Gastrocnemius medialis (tissue), 4 donors: ENCODE measurements at regions not wholly inside any gene's neighbourhood (a gene's known extent, or its start where the extent isn't known, plus 50 kb on each side); places are given as distances from the start of the nearest gene placed in this dataset.
"Not testable (repeated sequence)": the region's sequence is repeated elsewhere in the genome, so short reads cannot be mapped to it uniquely, and the experiment has no call there.

Experiments used
- CTCF ChIP-seq, 5 experiments: fragments of 450-650 bp in 3 of 5; fragments of 200-600 bp in 2 of 5; sonication (generic) in 2 of 5; IDR thresholded peaks in 4 of 5; conservative IDR thresholded peaks in 1 of 5; 1 replicate in 4 of 5; 2 replicates in 1 of 5; pipeline ENCODE4 v1.5.1; 2016 to 2019; ENCODE audit warnings: antibody characterized with exemption in 5 of 5, mild to moderate bottlenecking in 3 of 5, moderate library complexity in 3 of 5
- POLR2A ChIP-seq, 2 donors: fragments of 450-650 bp; IDR thresholded peaks; one replicate each; pipeline ENCODE4 v1.6.1; 2017; ENCODE audit warnings: antibody characterized with exemption in 2 of 2, mild to moderate bottlenecking in 2 of 2, moderate library complexity in 2 of 2

DNA sequence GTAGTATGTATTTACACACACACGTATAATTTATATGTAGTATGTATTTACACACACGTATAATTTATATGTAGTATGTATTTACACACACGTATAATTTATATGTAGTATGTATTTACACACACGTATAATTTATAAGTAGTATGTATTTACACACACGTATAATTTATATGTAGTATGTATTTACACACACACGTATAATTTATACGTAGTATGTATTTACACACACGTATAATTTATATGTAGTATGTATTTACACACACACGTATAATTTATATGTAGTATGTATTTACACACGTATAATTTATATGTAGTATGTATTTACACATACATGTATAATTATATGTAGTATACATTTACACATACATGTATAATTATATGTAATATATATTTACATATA is 398.5 kb upstream of the CRIM1 start:
- not testable (repeated sequence) for TF ChIP-seq POLR2A (IDR thresholded peaks at IDR 0.05); CTCF (IDR thresholded peaks at IDR 0.05 in 4 of 5, conservative IDR thresholded peaks at IDR 0.05 in 1 of 5)
